ENCODE measurements at regions not wholly inside any gene's neighbourhood (a gene's known extent, or its start where the extent isn't known, plus 50 kb on each side); places are given as distances from the start of the nearest gene placed in this dataset.
A peak's percentile ranks its signal among the peaks of the same experiment; 100 is the strongest.

GRCh38 chr3:101925564-101925963 lies 76.2 kb downstream of the NFKBIZ start:
- no peak overlapping the region for H3K27ac ChIP-seq (ENCODE audit: control insufficient read depth, insufficient read depth)
- H3K4me1 ChIP-seq (ENCODE audit: control insufficient read depth, insufficient read depth, low read length), result no peaks in the 10 kb centered on the region; the same call in 1 of the 2 replicates
- intact Hi-C loops (cut with micrococcal nuclease; ENCODE audit: unreplicated experiment) (no loop called here), in situ Hi-C loops (cut with MboI) (no loop called here)
- ChIA-PET POLR2A (interaction anchor here (0.7 to 2.7 kb wide), 4 partner anchors 12 to 130 kb away, joined by 3 to 13 read pairs (median 4); no protein-coding TSS in a partner anchor), RAD21 (ENCODE audit: unreplicated experiment) (interaction anchor here (0.9 to 3.5 kb wide), 9 partner anchors 10 to 96 kb away, joined by 3 to 20 read pairs (median 4); no protein-coding TSS in a partner anchor), CTCF (interaction anchor here (1.1 to 2.0 kb wide), 5 partner anchors 10 to 300 kb away, joined by 3 to 7 read pairs (median 4); no protein-coding TSS in a partner anchor), SMC1A (ENCODE audit: uncharacterized antibody, unreplicated experiment) (interaction anchor here (0.9 to 3.5 kb wide), 14 partner anchors 9 to 300 kb away, joined by 3 to 33 read pairs (median 4); no protein-coding TSS in a partner anchor)
- no peaks in the 10 kb centered on the region for H3K36me3 ChIP-seq (ENCODE audit: control insufficient read depth in 2 of 2, insufficient read depth in 2 of 2, low read length in 1 of 2)
- no peak overlapping the region for H3K4me3 ChIP-seq
- H2AFZ ChIP-seq (ENCODE audit: control insufficient read depth, low read depth, low read length), result no peak overlapping the region
- no peaks in the 10 kb centered on the region; the same call in 2 of the 3 replicates for H3K9me3 ChIP-seq (replicated peaks; ENCODE audit: control insufficient read depth, insufficient read depth, low read length)
- ATAC-seq (no peak), FAIRE-seq (no peak), DNase-seq (ENCODE audit: low read depth, low spot score) (no peak)
- no peaks in the 10 kb centered on the region for H3K27me3 ChIP-seq (replicated peaks in 1 of 2; ENCODE audit: control insufficient read depth in 2 of 2, insufficient read depth in 2 of 2, low read length in 1 of 2)
- no peaks in the 10 kb centered on the region for H4K20me1 ChIP-seq (ENCODE audit: control insufficient read depth, insufficient read depth)
- no peak for TF ChIP-seq JUND (IDR thresholded peaks at IDR 0.05; ENCODE audit: low read depth, low read length)
- BruUV-seq (replicated peaks), result no TSS peak
- no peak overlapping the region for H3K9ac ChIP-seq (ENCODE audit: control insufficient read depth, insufficient read depth, low read length)
- WGBS (ENCODE audit: insufficient coverage, insufficient replicate concordance, low lambda C conversion rate, missing lambda C conversion rate), result 63% methylated on average over 2 of the region's 2 CpGs
- no peak overlapping the region for H3K4me2 ChIP-seq (ENCODE audit: control insufficient read depth, insufficient read depth)
- H3K79me2 ChIP-seq (ENCODE audit: control insufficient read depth, insufficient read depth, low read length), result no peaks in the 10 kb centered on the region

- BruUV-seq (replicated peaks), result no TSS peak
- TF ChIP-seq RUNX3 (IDR thresholded peaks at IDR 0.05; ENCODE audit: low read length), result no peak
- TF ChIP-seq NR2C1 (IDR thresholded peaks at IDR 0.05), result no peak
- TF ChIP-seq IKZF1 (conservative IDR thresholded peaks at IDR 0.05), result peak; percentile 31
- TF ChIP-seq DPF2 (IDR thresholded peaks at IDR 0.05), result 0 out of 2 replicates have a peak, but pooled peaks have one; percentile 28
- TF ChIP-seq MTA2 (IDR thresholded peaks at IDR 0.05; ENCODE audit: low read depth), result peak; percentile 45; the same call in 1 of the 2 replicates
- ChIA-PET RAD21 (ENCODE audit: unreplicated experiment) (interaction anchor here (0.9 to 3.5 kb wide), 2 partner anchors 9 to 20 kb away, joined by 3 to 20 read pairs; no protein-coding TSS in a partner anchor), SMC1A (ENCODE audit: uncharacterized antibody, unreplicated experiment) (interaction anchor here (1.5 to 3.5 kb wide), 5 partner anchors 10 to 112 kb away, joined by 4 to 33 read pairs (median 9); no protein-coding TSS in a partner anchor), CTCF (interaction anchor here (1.1 to 1.6 kb wide), 3 partner anchors 9 to 133 kb away, joined by 3 to 4 read pairs (median 3); no protein-coding TSS in a partner anchor), POLR2A (interaction anchor here (0.6 kb wide), 1 partner anchor 61 kb away, joined by 3 read pairs; no protein-coding TSS in a partner anchor)
- FAIRE-seq, result no peak
- intact Hi-C loops (cut with micrococcal nuclease; ENCODE audit: unreplicated experiment), result no loop called here
- WGBS (ENCODE audit: insufficient coverage, insufficient replicate concordance, low lambda C conversion rate, missing lambda C conversion rate), result 53% methylated on average over 7 of the region's 7 CpGs
- Histone ChIP-seq H3K27ac (ENCODE audit: control insufficient read depth, insufficient read depth) (no peak overlapping the region), H3K4me1 (ENCODE audit: control insufficient read depth, insufficient read depth, low read length) (no peaks in the 10 kb centered on the region; the same call in 1 of the 2 replicates), H3K4me2 (ENCODE audit: control insufficient read depth, insufficient read depth) (no peak overlapping the region), H3K36me3 (ENCODE audit: control insufficient read depth in 2 of 2, insufficient read depth in 2 of 2, low read length in 1 of 2) (no peaks in the 10 kb centered on the region), H2AFZ (ENCODE audit: control insufficient read depth, low read depth, low read length) (no peak overlapping the region), H3K9ac (ENCODE audit: control insufficient read depth, insufficient read depth, low read length) (no peak overlapping the region), H3K27me3 (replicated peaks in 1 of 2; ENCODE audit: control insufficient read depth in 2 of 2, insufficient read depth in 2 of 2, low read length in 1 of 2) (no peaks in the 10 kb centered on the region), H3K4me3 (no peak overlapping the region), H3K9me3 (replicated peaks; ENCODE audit: control insufficient read depth, insufficient read depth, low read length) (no peaks in the 10 kb centered on the region; the same call in 2 of the 3 replicates), H4K20me1 (ENCODE audit: control insufficient read depth, insufficient read depth) (no peaks in the 10 kb centered on the region), H3K79me2 (ENCODE audit: control insufficient read depth, insufficient read depth, low read length) (no peaks in the 10 kb centered on the region)
- no peak for ATAC-seq
- no peak for DNase-seq (ENCODE audit: low read depth, low spot score)
- in situ Hi-C loops (cut with MboI), result no loop called here
These were observed 77.3 kb downstream of the NFKBIZ start for GRCh38 chr3:101926594-101927105.
